HepG2 (cell line): ENCODE measurements at regions not wholly inside any gene's neighbourhood (a gene's known extent, or its start where the extent isn't known, plus 50 kb on each side); places are given as distances from the start of the nearest gene placed in this dataset.

Source experiments
- ATAC-seq: fragments of 200-7000 bp; cut with Tn5 transposase; 3 replicates; pipeline ENCODE4 v1.9.1; 2020; ENCODE audit warnings: mild to moderate bottlenecking, moderate library complexity
- BruUV-seq: library from RNA; stranded (reverse); fragments of 400-500 nt; replicated peaks from 2 replicates; lab custom pipeline; 2021; lab: Mats Ljungman, UMichigan
- CTCF ChIA-PET: fragments of 300-600 bp; formaldehyde crosslinking; extraction: SDS; loops from one replicate; lab custom pipeline; 2021; ENCODE audit warnings: low total read pairs, inconsistent platforms, low intra/inter-chr PET ratio; lab: Yijun Ruan, JAX
- POLR2A ChIA-PET: fragments of 350-600 bp; sonication (Branson Sonifier 250); formaldehyde crosslinking; loops from one replicate; lab custom pipeline; 2020; ENCODE audit warnings: antibody characterized with exemption, inconsistent platforms; lab: Yijun Ruan, JAX
- DNase-seq: peaks from one replicate; pipeline ENCODE4 v3.0.0-alpha.2; 2015; ENCODE audit warnings: low spot score
- FAIRE-seq: peaks from 3 replicates; lab custom pipeline; 2011; peaks lifted over from hg19 to GRCh38; lab: Jason Lieb, UNC
- H2AFZ ChIP-seq: one replicate; pipeline ENCODE4 v1.6.1; 2011; ENCODE audit warnings: low read length, inconsistent platforms
- H3K27ac ChIP-seq: fragments of 300-600 bp; 3 replicates; pipeline ENCODE4 v1.8.0; 2011; ENCODE audit warnings: mixed run types, mild to moderate bottlenecking, mixed read lengths, low read length, inconsistent platforms; ENCODE audit not compliant: insufficient read depth; ENCODE audit errors: extremely low read length
- H3K27me3 ChIP-seq, 2 experiments: fragments of 200-600 bp in 1 of 2; 2 replicates in 1 of 2; 3 replicates in 1 of 2; pipeline versions ENCODE4 v1.6.0 to v1.8.0; 2011; ENCODE audit warnings: low read length in 2 of 2, mild to moderate bottlenecking in 2 of 2, moderate library complexity in 2 of 2, inconsistent platforms in 1 of 2; ENCODE audit not compliant: insufficient read depth in 2 of 2, control insufficient read depth in 1 of 2
- H3K36me3 ChIP-seq, 2 experiments: fragments of 200-600 bp in 1 of 2; replicated peaks in 1 of 2; 2 replicates in 1 of 2; 3 replicates in 1 of 2; pipeline versions ENCODE4 v1.5.1 to v1.8.0; 2011; ENCODE audit warnings: low read length in 2 of 2, inconsistent platforms in 1 of 2; ENCODE audit not compliant: insufficient read depth in 2 of 2, control insufficient read depth in 1 of 2
- H3K4me1 ChIP-seq: 2 replicates; pipeline ENCODE4 v1.5.1; 2012; ENCODE audit warnings: low read length, inconsistent platforms; ENCODE audit not compliant: insufficient read depth
- H3K4me2 ChIP-seq: 2 replicates; pipeline ENCODE4 v1.6.0; 2011; ENCODE audit warnings: low read depth, low read length, inconsistent platforms
- H3K4me3 ChIP-seq, 3 experiments: fragments of 200-600 bp in 1 of 3; sonication (generic), shearing (Covaris generic) in 1 of 3; replicated peaks in 1 of 3; 2 replicates each; pipeline ENCODE4 v1.5.1; 2011 to 2016; ENCODE audit warnings: low read length in 3 of 3, inconsistent platforms in 2 of 3, low read depth in 2 of 3, mild to moderate bottlenecking in 2 of 3, control low read depth in 1 of 3, mixed read lengths in 1 of 3; ENCODE audit not compliant: insufficient read depth in 1 of 3
- H3K79me2 ChIP-seq: one replicate; pipeline ENCODE4 v1.6.1; 2011; ENCODE audit warnings: low read length, inconsistent platforms; ENCODE audit not compliant: insufficient read depth
- H3K9ac ChIP-seq: 2 replicates; pipeline ENCODE4 v1.6.0; 2011; ENCODE audit warnings: mild to moderate bottlenecking, low read depth, low read length, inconsistent platforms; ENCODE audit not compliant: insufficient read depth
- H3K9me3 ChIP-seq: 2 replicates; pipeline ENCODE4 v1.5.1; 2012; ENCODE audit warnings: mild to moderate bottlenecking, low read length
- H4K20me1 ChIP-seq: 2 replicates; pipeline ENCODE4 v1.6.0; 2011; ENCODE audit warnings: inconsistent platforms, mild to moderate bottlenecking, low read length, moderate library complexity; ENCODE audit not compliant: insufficient read depth
- ADNP ChIP-seq: sonication (generic); formaldehyde crosslinking; IDR thresholded peaks from 2 replicates; pipeline ENCODE4 v1.4.0; 2020; ENCODE audit warnings: missing genetic modification reagents
- MAFF ChIP-seq: IDR thresholded peaks from 2 replicates; pipeline ENCODE4 v1.6.1; 2011; ENCODE audit warnings: low read depth, low read length, improper control_type of control experiment
- MAFK ChIP-seq, 2 experiments: IDR thresholded peaks in 1 of 2; conservative IDR thresholded peaks in 1 of 2; 2 replicates each; pipeline ENCODE4 v1.6.1; 2011; ENCODE audit warnings: improper control_type of control experiment in 2 of 2, low read length in 2 of 2
- MNT ChIP-seq: fragments of 450-650 bp; IDR thresholded peaks from 2 replicates; pipeline ENCODE4 v1.6.1; 2016
- MZF1 ChIP-seq: sonication (generic); formaldehyde crosslinking; IDR thresholded peaks from 2 replicates; pipeline ENCODE4 v1.8.1; 2023; ENCODE audit warnings: mild to moderate bottlenecking, missing genetic modification reagents, borderline replicate concordance
- ZNF17 ChIP-seq: sonication (generic); formaldehyde crosslinking; IDR thresholded peaks from 2 replicates; pipeline ENCODE4 v1.5.0; 2020; ENCODE audit warnings: mild to moderate bottlenecking, missing genetic modification reagents
- ZNF337 ChIP-seq: sonication (generic); formaldehyde crosslinking; IDR thresholded peaks from 2 replicates; pipeline ENCODE4 v1.5.1; 2020; ENCODE audit warnings: missing genetic modification reagents, low read depth, mild to moderate bottlenecking, borderline replicate concordance
- ZNF530 ChIP-seq: sonication (generic); formaldehyde crosslinking; IDR thresholded peaks from 2 replicates; pipeline ENCODE4 v1.5.0; 2020; ENCODE audit warnings: low read depth, mild to moderate bottlenecking, missing genetic modification reagents
- ZNF747 ChIP-seq: sonication (generic); formaldehyde crosslinking; IDR thresholded peaks from 2 replicates; pipeline ENCODE4 v1.8.1; 2023; ENCODE audit warnings: missing genetic modification reagents, mild to moderate bottlenecking, borderline replicate concordance
- ZNF883 ChIP-seq: sonication (generic); formaldehyde crosslinking; IDR thresholded peaks from 2 replicates; pipeline ENCODE4 v1.5.1; 2020; ENCODE audit warnings: mild to moderate bottlenecking, missing genetic modification reagents; ENCODE audit errors: not compliant biosample characterization
- WGBS: methylation state at CpG from one replicate; pipeline ENCODE4 v1.1.6; 2017; ENCODE audit warnings: low lambda C conversion rate; 5-methylcytosine and 5-hydroxymethylcytosine counted together
- in situ Hi-C: cut with HindIII; loops from 2 replicates; pipeline ENCODE4 v1.10.0; 2017; ENCODE audit warnings: low pct_unique_long_range_greater_than_20kb; ENCODE audit not compliant: extremely low pct_ligation_motif_present
- intact Hi-C: fragments of 100-400 bp; cut with micrococcal nuclease; formaldehyde crosslinking; loops from one replicate; pipeline ENCODE4 v1.10.0; 2022; ENCODE audit not compliant: unreplicated experiment
- TF ChIP-seq, protein P1 (sequence below): sonication (generic); formaldehyde crosslinking; IDR thresholded peaks from 2 replicates; pipeline ENCODE4 v1.4.0; 2020; ENCODE audit warnings: missing genetic modification reagents

DNA sequence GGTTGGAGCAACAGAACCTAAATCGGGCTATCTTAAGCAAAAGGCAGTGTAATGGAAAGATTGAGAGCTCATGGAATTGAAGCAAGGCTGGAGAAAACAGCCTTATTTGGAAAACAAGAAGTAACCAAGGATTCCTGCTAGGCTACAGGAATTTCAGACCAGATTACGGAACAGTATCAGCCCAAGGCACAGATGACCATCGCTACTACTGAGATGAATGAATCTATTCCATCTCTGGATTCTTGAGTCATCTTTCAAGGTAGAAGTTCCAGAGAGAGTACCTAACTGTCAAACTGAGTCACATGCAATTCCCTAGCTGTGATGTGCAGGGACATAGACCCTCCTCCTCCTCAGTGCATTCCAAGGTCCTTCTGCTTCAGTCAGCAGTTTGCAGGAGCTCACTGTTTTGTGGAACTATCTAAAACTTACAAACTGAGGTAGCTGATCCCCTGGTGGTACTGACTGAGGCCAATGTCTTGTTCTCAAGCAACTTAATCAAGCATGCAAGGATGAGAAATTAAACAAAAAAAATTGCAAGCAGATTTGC lies 62.0 kb upstream of the SMLR1 start:
- Histone ChIP-seq H4K20me1 (no peaks in the 10 kb centered on the region), H3K27ac (no peak overlapping the region), H3K79me2 (no peaks in the 10 kb centered on the region), H3K9ac (no peak overlapping the region), H3K27me3 (0 out of 5 replicates have a peak, but pooled peaks cover 0 to 2% of the 10 kb centered on the region in 2 experiments), H3K9me3 (no peaks in the 10 kb centered on the region), H2AFZ (no peak overlapping the region), H3K36me3 (no peaks in the 10 kb centered on the region), H3K4me3 (no peak overlapping the region), H3K4me2 (no peak overlapping the region), H3K4me1 (no peaks in the 10 kb centered on the region)
- 37% methylated on average over 3 of the region's 3 CpGs for WGBS
- peak; percentile 37 to 63; a peak in 3 of 4 replicates for TF ChIP-seq MAFK (conservative IDR thresholded peaks at IDR 0.05 in 1 of 2, IDR thresholded peaks at IDR 0.05 in 1 of 2; ENCODE audit: low read length in 2 of 2)
- no peak for TF ChIP-seq ZNF337 (CRISPR knock-in tag)
- 0 out of 2 replicates have a peak, but pooled peaks have one; percentile 26 for TF ChIP-seq MAFF
- ATAC-seq: no peak
- ChIA-PET CTCF (no interaction called here), POLR2A (no interaction called here)
- no peak for FAIRE-seq
- DNase-seq: no peak
- intact Hi-C loops (loop anchor here (10.0 kb wide), 1 partner anchor 470 kb away; no protein-coding TSS in a partner anchor), in situ Hi-C loops (no loop called here)
- BruUV-seq: no TSS peak

DNA sequence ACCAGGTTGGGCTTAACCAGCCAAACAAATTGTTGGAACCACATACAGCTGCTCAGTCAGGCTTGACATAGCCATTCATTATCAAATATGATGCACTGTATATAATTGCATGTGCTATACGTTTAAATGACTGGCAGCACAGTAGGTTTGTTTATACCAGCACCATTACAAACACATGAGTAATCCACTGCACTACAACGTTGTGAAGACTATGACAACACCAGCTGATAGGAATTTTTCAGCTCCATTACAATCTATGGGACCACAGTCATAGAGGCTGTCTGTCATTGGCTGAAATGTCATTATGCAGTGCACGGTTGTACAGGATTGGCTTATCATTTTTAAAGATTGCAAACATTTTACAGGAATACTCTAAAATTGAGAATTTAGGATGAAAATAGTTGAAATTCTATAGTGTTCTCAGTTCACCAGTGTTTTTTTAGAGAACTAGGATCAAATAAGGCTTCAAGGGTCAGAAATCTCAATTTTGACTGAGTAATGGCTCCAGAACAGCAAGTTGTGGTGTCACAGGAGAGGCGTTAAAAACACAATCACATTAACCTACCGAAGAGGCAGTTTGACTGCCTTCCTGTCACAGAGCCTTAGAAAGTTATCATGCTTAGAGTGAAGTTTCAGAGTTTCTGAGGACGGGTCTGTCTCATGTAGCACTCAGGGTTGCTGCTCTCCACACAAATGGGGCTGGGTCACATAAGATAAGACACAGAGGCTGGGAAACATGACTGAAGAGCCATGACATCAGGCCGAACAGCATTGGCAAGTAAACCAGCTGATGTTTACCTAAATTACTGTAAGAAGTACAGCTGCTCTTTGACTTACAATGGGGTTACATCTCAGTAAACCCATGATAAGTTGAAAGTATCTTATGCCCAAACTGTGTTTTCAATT lies 60.7 kb upstream of the SMLR1 start:
- no peak overlapping the region for H3K4me3 ChIP-seq
- no peak for FAIRE-seq
- H3K27me3 ChIP-seq: 0 out of 5 replicates have a peak, but pooled peaks cover 0 to 2% of the 10 kb centered on the region in 2 experiments
- H2AFZ ChIP-seq: no peak overlapping the region
- no peaks in the 10 kb centered on the region for H4K20me1 ChIP-seq
- no peak for DNase-seq
- H3K27ac ChIP-seq: no peak overlapping the region
- in situ Hi-C loops: no loop called here
- no peaks in the 10 kb centered on the region for H3K36me3 ChIP-seq
- BruUV-seq: no TSS peak
- intact Hi-C loops: loop anchor here (10.0 kb wide), 1 partner anchor 472 kb away; no protein-coding TSS in a partner anchor
- H3K9ac ChIP-seq: no peak overlapping the region
- H3K4me1 ChIP-seq: no peaks in the 10 kb centered on the region
- POLR2A ChIA-PET: no interaction called here
- CTCF ChIA-PET: no interaction called here
- no peak overlapping the region for H3K4me2 ChIP-seq
- 46% methylated on average over 7 of the region's 7 CpGs for WGBS
- no peak for ATAC-seq
- H3K9me3 ChIP-seq: no peaks in the 10 kb centered on the region
- no peaks in the 10 kb centered on the region for H3K79me2 ChIP-seq
- TF ChIP-seq ZNF883: no peak
- TF ChIP-seq MZF1: no peak
- TF ChIP-seq MNT: no peak
- TF ChIP-seq ADNP: no peak
- TF ChIP-seq, protein P1, sequence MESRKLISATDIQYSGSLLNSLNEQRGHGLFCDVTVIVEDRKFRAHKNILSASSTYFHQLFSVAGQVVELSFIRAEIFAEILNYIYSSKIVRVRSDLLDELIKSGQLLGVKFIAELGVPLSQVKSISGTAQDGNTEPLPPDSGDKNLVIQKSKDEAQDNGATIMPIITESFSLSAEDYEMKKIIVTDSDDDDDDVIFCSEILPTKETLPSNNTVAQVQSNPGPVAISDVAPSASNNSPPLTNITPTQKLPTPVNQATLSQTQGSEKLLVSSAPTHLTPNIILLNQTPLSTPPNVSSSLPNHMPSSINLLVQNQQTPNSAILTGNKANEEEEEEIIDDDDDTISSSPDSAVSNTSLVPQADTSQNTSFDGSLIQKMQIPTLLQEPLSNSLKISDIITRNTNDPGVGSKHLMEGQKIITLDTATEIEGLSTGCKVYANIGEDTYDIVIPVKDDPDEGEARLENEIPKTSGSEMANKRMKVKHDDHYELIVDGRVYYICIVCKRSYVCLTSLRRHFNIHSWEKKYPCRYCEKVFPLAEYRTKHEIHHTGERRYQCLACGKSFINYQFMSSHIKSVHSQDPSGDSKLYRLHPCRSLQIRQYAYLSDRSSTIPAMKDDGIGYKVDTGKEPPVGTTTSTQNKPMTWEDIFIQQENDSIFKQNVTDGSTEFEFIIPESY (CRISPR knock-in tag): no peak
- no peak for TF ChIP-seq ZNF530 (CRISPR knock-in tag)
- TF ChIP-seq ZNF747 (CRISPR knock-in tag): no peak
- no peak for TF ChIP-seq ZNF17 (CRISPR knock-in tag)
